OCI-LY7 (cell line): ENCODE measurements at regions not wholly inside any gene's neighbourhood (a gene's known extent, or its start where the extent isn't known, plus 50 kb on each side); places are given as distances from the start of the nearest gene placed in this dataset.

ENCODE experiments used
- BruUV-seq: library from RNA; stranded (reverse); fragments of 400-500 nt; replicated peaks from 2 replicates; lab custom pipeline; 2021; lab: Mats Ljungman, UMichigan
- CTCF ChIA-PET: fragments of 300-600 bp; sonication (Branson Sonifier 250); formaldehyde crosslinking; loops from one replicate; lab custom pipeline; 2022; ENCODE audit warnings: antibody characterized with exemption; ENCODE audit not compliant: unreplicated experiment; lab: Charles Lee
- POLR2A ChIA-PET: fragments of 300-600 bp; sonication (Branson Sonifier 250); formaldehyde crosslinking; loops from one replicate; lab custom pipeline; 2022; ENCODE audit warnings: antibody characterized with exemption; lab: Charles Lee
- DNase-seq: peaks from one replicate; pipeline ENCODE4 v3.0.0-alpha.2; 2015; ENCODE audit warnings: low spot score
- H2AFZ ChIP-seq: fragments of 200-600 bp; sonication (generic), shearing (Covaris generic); 2 replicates; pipeline ENCODE4 v1.6.1; 2014; ENCODE audit warnings: mild to moderate bottlenecking, antibody characterized with exemption, low read length, moderate library complexity
- H3K27ac ChIP-seq: fragments of 200-600 bp; sonication (generic); 2 replicates; pipeline ENCODE4 v1.5.1; 2014; ENCODE audit warnings: mixed run types, low read depth, mild to moderate bottlenecking, moderate library complexity, low read length, inconsistent platforms; ENCODE audit not compliant: poor library complexity, severe bottlenecking
- H3K36me3 ChIP-seq: fragments of 200-600 bp; sonication (generic); 2 replicates; pipeline ENCODE4 v1.6.1; 2014; ENCODE audit warnings: mild to moderate bottlenecking, antibody characterized with exemption, low read length, moderate library complexity, mixed read lengths; ENCODE audit not compliant: insufficient read depth
- H3K4me1 ChIP-seq: fragments of 200-600 bp; sonication (generic); 2 replicates; pipeline ENCODE4 v1.5.1; 2014; ENCODE audit warnings: mild to moderate bottlenecking, low read length; ENCODE audit not compliant: insufficient read depth, poor library complexity, severe bottlenecking
- H3K4me2 ChIP-seq: fragments of 200-600 bp; sonication (generic); 2 replicates; pipeline ENCODE4 v1.6.1; 2014; ENCODE audit warnings: mild to moderate bottlenecking, low read length
- H3K4me3 ChIP-seq: fragments of 200-600 bp; sonication (generic); 2 replicates; pipeline ENCODE4 v1.5.1; 2014; ENCODE audit warnings: mild to moderate bottlenecking, low read depth, low read length; ENCODE audit not compliant: poor library complexity, severe bottlenecking
- H3K79me2 ChIP-seq: fragments of 200-600 bp; sonication (generic); 2 replicates; pipeline ENCODE4 v1.6.1; 2016; ENCODE audit warnings: low read depth, mild to moderate bottlenecking, low read length, moderate library complexity, mixed read lengths; ENCODE audit not compliant: insufficient read depth
- H3K9me2 ChIP-seq: fragments of 200-600 bp; sonication (generic); 2 replicates; pipeline ENCODE4 v1.6.1; 2016; ENCODE audit warnings: mild to moderate bottlenecking, low read length, mixed read lengths; ENCODE audit not compliant: insufficient read depth
- H3K9me3 ChIP-seq: fragments of 200-600 bp; sonication (generic); 2 replicates; pipeline ENCODE4 v1.6.1; 2014; ENCODE audit warnings: mild to moderate bottlenecking, mixed run types, low read length, mixed read lengths
- H4K20me1 ChIP-seq: fragments of 200-600 bp; sonication (generic); 2 replicates; pipeline ENCODE4 v1.6.1; 2014; ENCODE audit warnings: mild to moderate bottlenecking, antibody characterized with exemption, low read length, moderate library complexity, mixed read lengths; ENCODE audit not compliant: insufficient read depth
- EZH2phosphoT487 ChIP-seq: fragments of 200-600 bp; sonication (generic); IDR thresholded peaks from 2 replicates; pipeline ENCODE4 v1.6.1; 2018; ENCODE audit warnings: low read depth, borderline replicate concordance, mild to moderate bottlenecking, mixed run types, antibody characterized with exemption, low read length, moderate library complexity, mixed read lengths
- intact Hi-C: fragments of 100-400 bp; cut with micrococcal nuclease; formaldehyde crosslinking; loops from one replicate; pipeline ENCODE4 v1.10.0; 2022; ENCODE audit not compliant: unreplicated experiment
- TF ChIP-seq, protein P1 (sequence below): fragments of 200-600 bp; sonication (generic); conservative IDR thresholded peaks from 2 replicates; pipeline ENCODE4 v1.5.1; 2014; ENCODE audit warnings: mild to moderate bottlenecking, antibody characterized with exemption, low read length, moderate library complexity, mixed read lengths

DNA sequence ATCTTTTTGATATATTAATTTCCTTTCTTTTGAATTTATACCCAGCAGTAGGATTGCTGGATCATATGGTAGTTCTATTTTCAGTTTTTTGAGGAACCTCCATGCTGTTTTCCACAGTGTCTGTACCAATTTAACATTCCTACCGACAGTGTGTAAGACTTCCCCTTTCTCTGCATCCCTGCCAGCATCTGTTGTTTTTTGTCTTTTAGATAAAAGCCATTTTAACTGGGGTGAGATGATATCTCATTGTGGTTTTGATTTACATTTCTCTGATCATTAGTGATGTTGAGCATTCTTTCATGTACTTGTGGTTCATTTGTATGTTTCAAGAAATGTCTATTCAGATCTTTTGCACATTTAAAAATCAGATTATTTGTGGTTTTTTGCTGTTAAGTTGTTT, 62.4 kb upstream of the STUM start:
- peak overlapping the region; percentile 45 for H3K4me2 ChIP-seq
- H3K4me1 ChIP-seq: peaks cover 53% of the 10 kb centered on the region
- CTCF ChIA-PET: no interaction called here
- no peak overlapping the region for H3K27ac ChIP-seq
- DNase-seq: no peak
- no peaks in the 10 kb centered on the region for H3K9me3 ChIP-seq
- H3K4me3 ChIP-seq: no peak overlapping the region
- BruUV-seq: no TSS peak
- TF ChIP-seq, protein P1, sequence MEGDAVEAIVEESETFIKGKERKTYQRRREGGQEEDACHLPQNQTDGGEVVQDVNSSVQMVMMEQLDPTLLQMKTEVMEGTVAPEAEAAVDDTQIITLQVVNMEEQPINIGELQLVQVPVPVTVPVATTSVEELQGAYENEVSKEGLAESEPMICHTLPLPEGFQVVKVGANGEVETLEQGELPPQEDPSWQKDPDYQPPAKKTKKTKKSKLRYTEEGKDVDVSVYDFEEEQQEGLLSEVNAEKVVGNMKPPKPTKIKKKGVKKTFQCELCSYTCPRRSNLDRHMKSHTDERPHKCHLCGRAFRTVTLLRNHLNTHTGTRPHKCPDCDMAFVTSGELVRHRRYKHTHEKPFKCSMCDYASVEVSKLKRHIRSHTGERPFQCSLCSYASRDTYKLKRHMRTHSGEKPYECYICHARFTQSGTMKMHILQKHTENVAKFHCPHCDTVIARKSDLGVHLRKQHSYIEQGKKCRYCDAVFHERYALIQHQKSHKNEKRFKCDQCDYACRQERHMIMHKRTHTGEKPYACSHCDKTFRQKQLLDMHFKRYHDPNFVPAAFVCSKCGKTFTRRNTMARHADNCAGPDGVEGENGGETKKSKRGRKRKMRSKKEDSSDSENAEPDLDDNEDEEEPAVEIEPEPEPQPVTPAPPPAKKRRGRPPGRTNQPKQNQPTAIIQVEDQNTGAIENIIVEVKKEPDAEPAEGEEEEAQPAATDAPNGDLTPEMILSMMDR: no peak
- TF ChIP-seq EZH2phosphoT487: no peak
- intact Hi-C loops: no loop called here
- H3K36me3 ChIP-seq: no peaks in the 10 kb centered on the region
- no peaks in the 10 kb centered on the region for H4K20me1 ChIP-seq
- H3K79me2 ChIP-seq: no peaks in the 10 kb centered on the region
- POLR2A ChIA-PET: no interaction called here
- H3K9me2 ChIP-seq: no peaks in the 10 kb centered on the region
- peak overlapping the region; percentile 27; the same call in 1 of the 2 replicates for H2AFZ ChIP-seq

DNA sequence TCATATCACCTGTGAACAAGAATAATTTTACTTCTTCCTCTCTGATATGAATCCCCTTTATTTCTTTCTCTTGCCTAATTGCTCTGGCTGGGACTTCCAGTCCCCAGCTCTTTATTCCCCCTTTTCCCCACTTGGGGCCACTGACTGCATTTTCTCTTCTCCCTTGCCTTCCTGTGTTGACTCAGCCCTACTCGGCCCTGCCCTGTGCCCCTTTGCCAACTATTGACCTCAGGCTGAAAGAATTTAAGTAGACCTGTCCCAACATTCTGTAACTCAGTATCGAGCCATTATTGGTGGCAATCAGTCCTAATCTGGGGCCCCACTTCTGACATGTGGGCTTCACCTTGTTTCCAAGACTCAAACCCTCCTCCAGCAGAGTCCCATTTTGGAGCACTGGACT, 60.6 kb upstream of the STUM start:
- no peaks in the 10 kb centered on the region for H3K79me2 ChIP-seq
- TF ChIP-seq EZH2phosphoT487: no peak
- H2AFZ ChIP-seq: no peak overlapping the region
- no peaks in the 10 kb centered on the region for H3K36me3 ChIP-seq
- no peaks in the 10 kb centered on the region for H3K9me3 ChIP-seq
- POLR2A ChIA-PET: interaction anchor here (0.6 kb wide), 1 partner anchor 62 kb away, joined by 3 read pairs; no protein-coding TSS in a partner anchor
- peaks cover 57% of the 10 kb centered on the region for H3K4me1 ChIP-seq
- DNase-seq: no peak
- no peaks in the 10 kb centered on the region for H3K9me2 ChIP-seq
- H3K27ac ChIP-seq: no peak overlapping the region
- intact Hi-C loops: no loop called here
- BruUV-seq: no TSS peak
- no peak overlapping the region for H3K4me2 ChIP-seq
- CTCF ChIA-PET: no interaction called here
- no peak overlapping the region for H3K4me3 ChIP-seq
- H4K20me1 ChIP-seq: no peaks in the 10 kb centered on the region

DNA sequence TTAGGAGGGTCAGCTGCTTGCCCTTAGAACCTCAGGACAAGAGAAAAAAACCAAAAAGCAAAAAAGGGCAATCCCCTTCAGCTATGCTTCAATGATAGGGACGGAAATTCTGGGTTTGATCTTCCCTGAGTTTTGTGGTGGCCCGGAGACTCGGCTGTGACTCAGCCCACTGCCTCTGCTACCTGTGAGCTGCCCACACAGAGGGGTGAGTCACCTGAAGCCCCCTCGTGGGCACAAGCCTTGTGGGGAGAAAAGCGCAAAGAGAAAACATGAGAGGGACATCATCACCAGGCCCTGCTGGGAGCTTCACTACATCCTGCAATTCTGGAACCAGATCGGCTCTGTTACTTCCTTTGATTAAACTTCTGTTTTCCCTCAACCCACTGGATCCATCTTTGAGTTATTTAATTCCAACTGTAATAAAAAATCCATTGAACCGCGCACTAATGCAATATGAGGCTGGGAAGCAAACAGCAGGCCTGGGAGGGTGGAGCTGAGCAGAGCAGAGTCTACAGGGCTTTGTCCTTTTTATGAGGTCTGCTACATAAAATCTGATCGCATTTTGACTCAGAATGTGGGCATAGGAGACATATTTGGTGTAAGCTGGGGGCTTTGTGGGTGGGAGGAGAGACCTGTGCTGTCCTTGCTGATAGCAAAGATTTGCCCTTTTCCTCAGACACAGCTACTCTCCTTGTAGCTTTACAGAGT, 58.7 kb upstream of the STUM start:
- Histone ChIP-seq H3K9me2 (no peaks in the 10 kb centered on the region), H4K20me1 (no peaks in the 10 kb centered on the region), H3K79me2 (no peaks in the 10 kb centered on the region), H3K4me2 (peak overlapping the region; percentile 52), H3K9me3 (no peaks in the 10 kb centered on the region), H3K4me1 (peaks cover 52% of the 10 kb centered on the region), H2AFZ (peak overlapping the region; percentile 44; the same call in 1 of the 2 replicates), H3K36me3 (no peaks in the 10 kb centered on the region), H3K27ac (peak overlapping the region; percentile 33), H3K4me3 (no peak overlapping the region)
- TF ChIP-seq EZH2phosphoT487: no peak
- TF ChIP-seq, protein P1: no peak
- CTCF ChIA-PET: interaction anchor here (1.1 kb wide), 1 partner anchor 16 kb away, joined by 3 read pairs; no protein-coding TSS in a partner anchor
- intact Hi-C loops: no loop called here
- no peak for DNase-seq
- POLR2A ChIA-PET: interaction anchor here (1.0 to 2.3 kb wide), 6 partner anchors 9 to 82 kb away, joined by 3 to 10 read pairs (median 4); partner anchors contain the start of gene PARP1
- no TSS peak for BruUV-seq
